ENCODE measurements at regions not wholly inside any gene's neighbourhood (a gene's known extent, or its start where the extent isn't known, plus 50 kb on each side); places are given as distances from the start of the nearest gene placed in this dataset.

DNA sequence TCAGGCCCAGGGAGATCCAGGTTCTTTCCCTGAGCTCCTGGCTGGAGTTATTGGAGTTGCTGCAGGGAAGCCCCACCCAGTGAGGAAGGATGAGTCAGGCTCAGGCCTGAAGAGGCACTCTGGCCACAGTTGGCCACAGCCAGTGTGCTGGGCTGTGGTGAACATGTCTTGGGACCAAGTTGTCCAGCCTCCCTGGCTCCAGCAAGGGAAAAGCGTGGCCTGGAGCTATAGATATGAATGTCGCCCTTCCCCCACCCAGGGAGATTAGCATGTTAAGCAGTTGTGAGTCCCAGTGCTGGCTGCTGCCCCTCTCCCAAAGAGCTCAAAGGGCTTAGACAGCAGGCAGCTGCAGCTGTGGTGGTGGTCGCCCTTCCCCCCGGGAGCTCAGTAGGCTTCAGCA is 963.2 kb downstream of the ROBO2 start:
- DNase-seq (ENCODE audit: low spot score) = no peak

DNA sequence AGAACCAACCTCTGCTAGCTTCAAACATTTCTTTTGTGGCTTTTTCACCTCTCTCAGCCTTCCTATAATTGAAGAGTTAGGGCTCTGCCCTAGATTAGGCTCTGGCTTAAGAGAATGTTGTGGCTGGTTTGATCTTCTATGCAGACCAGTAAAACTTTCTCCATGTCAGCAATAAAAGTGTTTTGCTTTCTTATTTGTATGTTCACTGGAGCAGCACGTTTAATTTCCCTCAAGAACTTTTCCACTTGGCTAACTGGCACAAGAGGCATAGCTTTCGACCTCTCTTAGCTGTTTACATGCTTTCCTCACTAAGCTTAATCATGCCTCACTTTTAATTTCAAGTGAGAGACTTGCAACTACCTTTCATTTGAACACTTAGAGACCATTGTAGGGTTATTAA is 964.7 kb downstream of the ROBO2 start:
- no peak for DNase-seq (ENCODE audit: low spot score)

DNA sequence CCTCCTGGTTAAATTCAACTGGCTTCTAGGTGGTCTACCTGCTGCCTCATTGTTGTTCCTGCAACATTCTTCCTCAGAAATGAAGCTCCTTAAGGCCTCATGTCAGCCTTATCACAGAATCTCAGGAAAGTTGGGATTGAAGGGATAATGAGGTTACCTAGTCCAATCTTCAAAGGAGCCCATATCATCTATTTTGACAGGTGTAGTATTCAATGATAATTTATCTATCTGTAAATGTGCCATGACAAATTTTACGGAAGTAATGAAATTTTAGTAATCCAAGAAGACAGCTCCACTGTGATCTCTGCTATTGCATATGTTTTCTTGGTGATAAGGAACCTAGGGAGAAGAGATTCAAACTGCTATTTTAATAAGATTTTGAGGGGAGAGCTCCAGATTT is 973.8 kb downstream of the ROBO2 start:
- DNase-seq (ENCODE audit: low spot score) = no peak

DNA sequence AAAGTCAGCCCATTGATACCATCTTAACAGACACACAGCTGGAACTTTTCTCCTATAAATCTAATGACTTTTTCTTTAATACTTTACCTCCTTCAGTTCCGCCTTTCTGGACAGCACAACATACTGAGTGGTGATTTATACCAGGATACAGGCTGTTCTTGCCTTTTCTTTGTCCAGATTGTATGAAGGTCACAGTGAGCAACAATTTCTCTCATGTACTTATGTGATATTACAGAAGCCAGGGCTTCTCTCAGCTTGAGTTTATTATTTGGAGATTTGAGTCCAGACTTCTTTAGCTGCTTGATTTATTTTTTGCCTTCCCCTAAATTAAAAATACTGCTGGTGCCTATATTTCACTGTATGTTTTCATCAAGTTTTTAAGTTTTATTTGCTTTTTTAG is 976.0 kb downstream of the ROBO2 start:
- DNase-seq (ENCODE audit: low spot score) = no peak

DNA sequence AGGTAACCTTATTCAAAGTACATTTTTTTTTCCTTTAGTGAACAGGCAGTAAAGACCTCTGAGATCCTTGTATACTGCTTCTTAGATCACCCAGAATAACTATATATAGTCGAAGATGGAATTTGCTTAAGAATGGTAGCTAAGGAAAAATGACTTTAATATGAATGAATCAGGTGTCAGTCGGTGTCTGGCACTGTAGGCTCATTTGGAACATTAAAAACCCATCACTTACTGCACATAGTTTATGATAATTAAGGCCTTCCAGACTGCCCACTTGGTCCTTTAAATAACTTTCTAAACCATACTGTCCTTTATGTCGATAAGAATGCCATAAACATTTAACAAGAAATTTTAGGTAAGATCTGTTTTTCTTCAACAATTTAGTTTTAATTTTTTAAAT is 981.8 kb downstream of the ROBO2 start:
- no peak for DNase-seq (ENCODE audit: low spot score)

DNA sequence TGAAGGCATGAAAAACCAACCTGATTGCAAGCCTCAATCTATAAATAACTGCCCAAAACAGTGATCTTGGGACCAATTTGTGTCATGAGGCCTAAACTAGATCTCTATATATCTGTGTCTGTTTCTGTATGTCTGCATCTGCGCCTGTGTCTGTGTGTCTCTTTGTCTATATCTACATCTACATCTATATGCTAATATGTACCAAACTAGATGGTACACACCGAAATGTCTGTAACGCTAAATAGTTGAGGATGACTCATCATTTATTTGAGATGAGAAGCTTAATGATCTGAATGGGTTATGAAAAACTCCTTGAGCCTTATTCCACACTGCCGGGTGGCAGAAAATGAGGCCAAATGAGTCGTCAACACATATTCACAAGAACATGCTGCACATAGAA is 982.3 kb downstream of the ROBO2 start:
- DNase-seq (ENCODE audit: low spot score) = no peak

DNA sequence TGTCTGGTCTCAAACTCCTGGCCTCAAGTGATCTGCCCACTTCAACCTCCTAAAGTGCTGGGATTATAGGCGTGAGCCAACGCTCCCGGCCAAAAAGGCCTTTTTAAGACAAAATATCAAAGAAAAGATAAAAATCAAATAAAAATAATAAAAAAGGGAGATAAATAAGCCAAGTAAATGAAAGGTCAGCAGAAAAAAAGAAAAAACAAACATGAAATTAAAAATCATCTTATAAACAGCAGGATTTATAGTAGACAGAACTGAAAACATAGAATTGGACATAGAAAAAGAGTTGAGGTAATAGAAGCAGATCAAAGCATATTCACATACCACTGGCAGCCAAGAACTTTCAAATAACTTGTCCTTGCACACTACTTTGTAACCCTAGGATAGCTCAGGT is 983.4 kb downstream of the ROBO2 start:
- no peak for DNase-seq (ENCODE audit: low spot score)

DNA sequence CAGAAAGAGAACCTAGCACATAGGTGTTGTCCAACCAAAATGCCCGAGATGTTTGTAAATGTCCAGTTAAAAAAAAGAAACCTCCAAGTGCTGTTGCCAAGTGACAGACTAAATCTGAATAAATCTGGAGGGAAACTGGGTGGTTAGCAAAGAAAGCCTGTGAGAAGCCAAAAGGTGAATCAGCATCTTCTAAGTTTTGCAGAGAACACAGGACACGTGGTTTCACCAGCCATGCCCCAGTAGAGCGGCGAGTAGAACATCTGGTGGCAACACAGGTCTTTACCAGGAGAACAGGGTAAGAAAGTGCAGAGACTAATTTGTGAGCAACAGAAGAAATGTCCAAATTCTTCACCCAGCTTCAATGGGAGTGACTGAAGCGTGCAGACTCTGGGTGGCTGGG is 986.0 kb downstream of the ROBO2 start:
- DNase-seq (ENCODE audit: low spot score) = no peak

DNA sequence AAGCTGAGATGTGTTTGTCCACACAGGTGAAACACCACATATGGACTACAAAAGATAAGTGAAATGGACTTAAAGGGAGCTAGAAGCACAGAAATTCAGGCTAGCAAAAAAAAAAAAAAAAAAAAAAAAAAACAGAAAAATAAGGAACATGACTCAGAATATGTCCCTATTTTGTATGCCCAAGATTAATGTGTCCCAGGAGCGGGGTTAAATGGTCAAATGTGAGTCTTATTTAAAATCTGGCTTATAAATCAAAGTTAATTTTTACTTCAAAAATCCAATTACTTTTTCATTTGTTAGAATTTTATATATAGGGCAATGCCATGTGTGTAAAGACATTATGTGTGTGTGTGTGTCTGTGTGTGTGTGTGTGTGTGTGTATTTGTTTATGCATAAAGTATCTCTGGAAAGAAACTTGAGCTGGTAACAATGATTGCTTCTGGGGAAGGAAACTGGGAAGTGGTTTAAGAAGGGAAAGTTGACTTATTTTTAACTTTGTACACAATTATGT is 986.5 kb downstream of the ROBO2 start:
- DNase-seq (ENCODE audit: low spot score) = no peak

DNA sequence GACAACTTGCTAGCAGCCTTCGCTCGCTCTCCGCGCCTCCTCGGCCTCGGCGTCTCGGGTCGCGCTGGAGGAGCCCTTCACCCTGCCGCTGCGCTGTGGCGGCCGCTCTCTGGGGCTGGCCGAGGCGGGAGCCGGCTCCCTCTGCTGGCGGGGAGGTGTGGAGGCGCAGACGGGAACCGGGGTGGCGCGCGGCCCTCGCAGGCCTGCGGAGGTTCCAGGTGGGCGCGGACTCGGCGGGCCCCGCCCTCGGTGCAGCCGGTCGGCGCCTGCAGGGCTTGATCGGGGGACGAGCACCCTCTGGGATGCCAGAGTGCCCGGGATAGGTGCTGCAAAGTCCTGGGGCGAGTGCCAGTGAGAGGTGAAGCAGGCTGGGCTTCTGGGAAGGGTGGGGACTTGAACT is 989.9 kb downstream of the ROBO2 start:
- no peak for DNase-seq (ENCODE audit: low spot score)

DNA sequence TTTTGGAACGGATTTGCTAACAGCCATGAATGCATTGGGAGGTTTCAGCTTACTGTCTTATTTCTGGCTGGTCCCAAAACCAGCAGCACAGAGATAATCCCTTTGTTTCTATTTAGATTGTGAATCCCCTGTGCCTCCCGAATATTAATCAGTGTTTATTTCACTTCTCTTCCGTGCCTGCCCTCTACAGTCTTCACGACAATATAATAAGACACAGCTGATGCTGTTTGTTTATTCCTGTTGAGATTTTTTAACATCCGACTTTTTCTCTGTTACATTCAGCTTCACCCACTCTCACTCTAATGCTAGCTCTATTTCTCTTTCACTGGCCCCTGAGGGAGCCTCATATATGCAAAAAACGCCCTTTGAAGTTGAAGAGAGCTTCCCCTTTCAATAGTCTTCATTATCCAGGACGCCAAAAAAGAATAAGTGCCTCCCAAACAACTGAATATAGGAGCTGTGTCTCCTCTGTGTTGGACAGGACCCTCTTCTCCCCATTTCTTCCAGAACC is 995.3 kb downstream of the ROBO2 start:
- DNase-seq (ENCODE audit: low spot score) = peak; percentile 3

DNA sequence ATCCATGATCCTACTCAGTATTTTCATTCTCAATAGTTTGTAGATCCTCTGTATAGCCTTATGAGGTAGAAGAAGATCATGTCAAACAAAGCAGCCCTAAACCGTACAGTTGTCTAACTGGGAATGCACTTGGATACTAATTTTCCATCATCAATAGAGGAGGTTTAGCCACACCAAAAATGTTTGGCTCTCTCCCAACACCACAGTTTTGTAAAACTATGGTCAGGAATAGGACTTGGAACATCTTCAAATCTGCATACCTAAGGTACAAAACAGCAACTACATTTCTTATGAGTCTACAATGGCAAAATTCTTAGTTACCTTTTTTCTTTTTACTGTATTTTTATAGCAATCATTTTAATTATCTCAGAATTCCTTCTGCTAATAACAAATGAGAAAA is 1001.6 kb downstream of the ROBO2 start:
- no peak for DNase-seq (ENCODE audit: low spot score)

DNA sequence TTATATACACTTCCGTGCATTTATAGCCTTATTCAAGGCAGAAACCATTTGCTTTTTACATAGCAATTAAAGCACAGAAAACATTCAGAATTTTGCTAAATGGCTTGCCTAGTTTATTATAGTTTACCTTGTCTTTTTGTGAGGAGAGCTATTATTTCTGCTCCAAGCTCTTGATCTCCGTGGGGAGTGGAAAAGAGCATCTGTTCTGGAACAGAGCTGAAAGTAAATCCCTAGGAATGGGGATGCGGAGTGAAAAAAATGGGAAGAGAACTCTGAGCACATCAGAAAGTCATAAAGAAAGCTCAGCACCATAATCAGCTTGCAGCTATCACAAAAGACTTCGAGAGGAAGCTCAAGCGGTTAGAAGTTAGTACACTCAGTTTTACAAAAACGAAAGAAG is 1006.7 kb downstream of the ROBO2 start:
- DNase-seq (ENCODE audit: low spot score) = no peak

DNA sequence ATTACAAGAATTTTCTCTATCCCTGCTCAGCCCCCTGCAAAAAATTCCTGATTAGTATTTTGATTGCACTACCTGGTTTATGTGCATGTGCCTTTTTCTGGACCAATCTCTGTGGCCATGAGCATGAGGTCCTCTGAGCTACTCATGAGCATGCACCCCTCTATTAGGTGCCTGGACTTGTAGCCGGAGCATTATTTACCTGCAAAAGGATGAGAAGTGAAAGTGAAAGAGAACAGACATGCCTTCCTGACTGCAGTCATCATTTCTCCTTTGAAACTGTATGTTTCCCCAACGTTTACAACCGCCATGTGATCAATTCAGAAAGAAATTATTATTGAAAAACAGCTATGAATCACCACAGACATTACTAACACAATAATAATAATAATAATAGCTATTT is 1008.8 kb downstream of the ROBO2 start:
- DNase-seq (ENCODE audit: low spot score) = no peak

DNA sequence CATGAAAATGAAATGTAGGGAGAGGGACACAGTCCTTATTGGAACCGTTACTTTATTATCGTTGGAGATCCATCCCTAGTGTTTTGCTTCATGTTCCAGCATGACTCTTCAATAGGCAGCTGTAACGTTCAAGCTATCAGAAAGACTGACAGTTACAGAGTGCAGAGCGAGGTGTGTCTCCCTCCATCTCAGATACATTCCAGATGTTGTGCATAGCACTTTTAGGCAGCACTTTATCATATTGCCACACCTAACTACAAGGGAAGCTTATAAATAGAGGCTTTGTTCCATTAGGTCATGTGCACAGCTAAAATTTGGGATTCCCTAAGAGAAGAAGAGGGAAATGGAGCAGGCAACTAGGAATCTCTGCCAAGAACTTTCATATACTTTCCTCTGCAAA is 1009.6 kb downstream of the ROBO2 start:
- no peak for DNase-seq (ENCODE audit: low spot score)

DNA sequence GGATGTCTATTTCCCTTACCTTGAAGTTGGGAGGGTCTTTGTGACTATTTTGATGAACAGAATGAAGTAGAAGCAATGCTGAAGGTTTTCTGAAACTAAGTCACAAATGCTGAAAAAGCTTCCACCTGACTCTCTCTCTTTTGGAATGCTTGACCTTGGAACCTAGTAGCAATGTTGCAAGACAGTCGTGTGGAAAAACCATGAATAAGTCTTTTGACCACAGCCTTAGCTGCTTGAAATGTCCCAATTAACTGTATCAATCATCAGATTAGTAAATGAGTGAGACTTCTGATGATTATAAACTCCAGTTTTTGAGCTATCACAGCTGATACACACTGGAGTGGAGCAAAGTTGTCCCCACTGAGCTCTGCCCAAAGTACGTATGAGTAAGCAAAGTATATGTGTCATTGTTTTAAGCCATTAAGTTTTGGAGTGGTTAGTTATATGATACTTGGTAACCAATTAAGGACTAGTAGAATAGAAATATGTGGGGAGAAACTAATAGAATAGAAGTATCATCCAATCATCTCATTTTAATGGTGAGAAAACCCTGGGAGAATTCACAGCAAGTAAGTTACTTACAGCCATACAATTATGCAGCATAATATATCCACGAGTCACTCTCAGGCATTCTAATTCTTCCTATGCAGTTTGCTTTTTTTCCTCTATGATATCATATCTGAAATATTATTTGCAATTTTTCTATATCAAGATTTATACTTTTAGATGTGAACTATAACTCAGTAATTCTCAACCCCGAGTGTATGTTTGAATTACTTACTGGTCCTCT is 1010.6 kb downstream of the ROBO2 start:
- no peak for DNase-seq (ENCODE audit: low spot score)

DNA sequence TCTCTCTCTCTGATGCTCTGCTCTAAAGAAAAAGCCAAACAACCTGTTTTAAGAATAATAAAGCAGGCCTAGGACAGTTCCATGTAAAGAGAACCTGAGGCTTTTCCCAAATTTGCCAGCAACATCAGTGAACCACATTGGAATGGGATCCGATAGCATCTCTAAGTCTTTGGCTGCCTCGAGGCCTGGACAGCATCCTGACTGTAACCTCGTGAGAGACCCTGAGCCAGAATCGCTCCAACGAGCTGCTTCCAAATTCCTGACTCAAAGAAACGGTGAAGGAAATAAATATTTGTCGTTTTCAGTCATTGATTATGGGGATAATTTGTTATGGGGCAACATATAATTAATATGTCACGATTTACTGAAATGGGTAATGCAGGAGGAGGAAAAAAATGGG is 1012.8 kb downstream of the ROBO2 start:
- no peak for DNase-seq (ENCODE audit: low spot score)

DNA sequence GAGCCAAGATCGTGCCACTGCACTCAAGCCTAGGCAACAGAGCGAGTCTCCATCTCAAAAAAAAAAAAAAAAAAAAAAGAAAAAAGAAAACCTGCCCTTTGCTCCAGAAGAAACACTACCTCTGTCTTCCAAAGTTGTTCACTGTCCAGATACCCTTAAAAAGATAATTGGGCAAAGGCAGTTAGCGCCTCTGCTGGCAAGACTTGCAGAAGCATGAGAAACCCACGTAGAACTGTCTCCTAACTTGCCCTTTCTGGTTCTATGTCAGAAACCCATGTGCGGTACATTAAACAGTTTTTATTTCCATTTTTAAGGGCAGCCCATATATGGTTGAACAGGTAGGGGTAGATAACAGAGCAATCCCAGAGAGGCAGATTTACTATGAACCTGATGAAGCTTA is 1026.4 kb downstream of the ROBO2 start:
- DNase-seq (ENCODE audit: low spot score) = no peak

DNA sequence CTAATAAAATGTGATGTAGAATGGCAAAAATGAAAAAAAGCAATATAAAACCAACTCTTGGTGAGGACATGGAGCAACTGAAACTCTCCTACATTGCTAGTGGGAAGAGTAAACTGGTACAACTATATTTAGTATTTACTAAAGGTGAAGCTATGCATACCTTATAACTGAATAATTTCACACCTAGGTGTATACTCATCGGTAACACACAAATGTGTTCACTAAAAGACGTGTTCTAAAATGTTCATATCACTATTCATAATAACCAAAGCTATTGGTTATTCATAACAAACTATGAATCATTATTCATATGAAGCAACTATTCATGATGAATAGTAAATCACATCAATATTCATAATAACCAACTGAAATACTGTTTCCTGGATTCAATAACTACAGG is 1030.3 kb downstream of the ROBO2 start:
- DNase-seq (ENCODE audit: low spot score) = no peak

DNA sequence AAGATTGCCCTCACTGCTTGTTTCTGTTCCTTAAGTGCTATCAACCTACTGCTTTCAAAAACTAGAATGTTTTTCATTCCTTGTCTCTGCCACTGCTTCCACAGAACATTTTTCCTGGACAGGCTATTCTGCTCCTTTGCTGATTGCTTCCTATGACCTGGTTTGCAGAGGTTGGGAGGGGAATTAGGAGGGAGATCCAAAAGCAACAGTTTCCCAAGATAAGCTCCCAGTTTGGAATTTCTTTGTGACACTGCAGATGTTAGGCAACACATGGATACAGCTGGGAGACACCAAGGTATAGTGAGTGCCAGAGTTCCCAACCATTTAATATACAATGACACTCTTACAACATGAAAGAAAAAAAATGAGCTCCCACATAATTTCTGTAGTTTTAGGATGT is 1036.5 kb downstream of the ROBO2 start:
- no peak for DNase-seq (ENCODE audit: low spot score)

DNA sequence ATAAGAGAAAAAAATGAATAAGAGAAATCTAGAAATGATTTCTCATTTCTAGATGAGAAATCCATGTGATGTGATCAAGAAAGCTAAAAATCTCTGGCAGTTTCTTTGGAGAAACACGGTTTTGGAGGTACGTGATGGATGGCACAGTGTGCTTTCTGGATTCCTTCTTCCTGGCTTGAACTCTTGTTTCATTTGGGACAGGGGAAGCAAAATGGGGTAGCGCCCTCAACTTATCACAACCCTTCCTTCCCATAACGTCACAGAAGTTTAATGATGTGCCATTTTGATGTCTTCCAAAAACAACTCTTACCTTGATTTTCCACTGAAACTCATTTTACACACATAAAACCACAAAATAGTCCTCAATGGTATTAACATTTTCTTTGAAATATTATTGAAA is 1037.3 kb downstream of the ROBO2 start:
- no peak for DNase-seq (ENCODE audit: low spot score)

DNA sequence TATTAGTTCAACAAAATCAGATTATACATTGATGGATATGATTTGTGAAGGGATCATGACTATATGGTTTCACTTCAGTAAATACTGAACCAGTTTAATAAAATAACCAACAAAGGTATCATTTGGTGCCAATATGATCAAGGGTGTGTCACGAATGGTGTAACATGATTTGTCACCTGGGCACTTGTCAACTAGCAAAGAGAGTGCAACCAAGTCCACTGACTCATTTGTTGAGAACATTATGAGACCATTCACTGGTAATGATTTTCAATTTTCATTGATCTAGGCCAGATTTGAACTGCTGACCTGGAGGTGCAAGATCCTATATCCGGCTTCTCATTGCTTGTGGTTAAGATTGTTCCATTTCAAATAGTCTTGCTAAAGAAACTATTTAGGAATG is 1037.9 kb downstream of the ROBO2 start:
- DNase-seq (ENCODE audit: low spot score) = no peak

DNA sequence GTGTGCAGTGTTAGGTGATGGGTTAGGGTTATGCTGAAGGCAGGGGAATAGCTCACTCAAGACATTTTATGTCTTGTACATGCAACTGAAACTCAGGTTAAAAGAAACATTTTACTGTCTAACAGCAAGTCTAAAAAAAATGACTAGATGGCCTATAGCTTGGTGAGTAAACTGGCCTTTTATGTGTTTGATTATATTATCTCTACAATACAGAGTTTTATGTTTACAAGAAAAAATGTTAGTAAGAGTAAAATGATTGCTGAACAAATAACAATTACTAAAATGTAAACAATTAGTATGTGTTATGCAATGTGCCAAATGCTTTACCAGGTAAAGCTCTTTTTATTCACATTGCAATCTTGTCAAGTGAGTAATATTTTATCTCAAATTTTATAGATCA is 1039.6 kb downstream of the ROBO2 start:
- DNase-seq (ENCODE audit: low spot score) = no peak

DNA sequence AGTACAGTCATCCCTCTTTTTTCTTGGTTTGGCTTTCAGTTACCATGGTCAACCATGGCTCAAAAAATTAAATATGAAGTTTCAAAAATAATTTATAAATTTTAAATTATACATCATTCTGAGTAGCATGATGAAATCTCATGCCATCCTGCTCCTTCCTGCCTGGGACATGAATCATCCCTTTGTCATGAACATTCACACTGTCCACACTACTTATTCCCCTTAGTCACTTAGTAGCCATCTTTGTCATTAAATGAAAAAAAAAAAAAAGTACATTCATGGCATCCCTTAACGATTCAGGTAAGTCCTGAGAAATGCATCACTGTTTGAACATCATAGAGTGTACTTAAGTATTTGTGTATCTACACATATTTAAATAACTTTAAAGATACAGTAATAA is 1046.3 kb downstream of the ROBO2 start:
- DNase-seq (ENCODE audit: low spot score) = no peak
